ENCODE measurements at regions not wholly inside any gene's neighbourhood (a gene's known extent, or its start where the extent isn't known, plus 50 kb on each side); places are given as distances from the start of the nearest gene placed in this dataset.

DNA sequence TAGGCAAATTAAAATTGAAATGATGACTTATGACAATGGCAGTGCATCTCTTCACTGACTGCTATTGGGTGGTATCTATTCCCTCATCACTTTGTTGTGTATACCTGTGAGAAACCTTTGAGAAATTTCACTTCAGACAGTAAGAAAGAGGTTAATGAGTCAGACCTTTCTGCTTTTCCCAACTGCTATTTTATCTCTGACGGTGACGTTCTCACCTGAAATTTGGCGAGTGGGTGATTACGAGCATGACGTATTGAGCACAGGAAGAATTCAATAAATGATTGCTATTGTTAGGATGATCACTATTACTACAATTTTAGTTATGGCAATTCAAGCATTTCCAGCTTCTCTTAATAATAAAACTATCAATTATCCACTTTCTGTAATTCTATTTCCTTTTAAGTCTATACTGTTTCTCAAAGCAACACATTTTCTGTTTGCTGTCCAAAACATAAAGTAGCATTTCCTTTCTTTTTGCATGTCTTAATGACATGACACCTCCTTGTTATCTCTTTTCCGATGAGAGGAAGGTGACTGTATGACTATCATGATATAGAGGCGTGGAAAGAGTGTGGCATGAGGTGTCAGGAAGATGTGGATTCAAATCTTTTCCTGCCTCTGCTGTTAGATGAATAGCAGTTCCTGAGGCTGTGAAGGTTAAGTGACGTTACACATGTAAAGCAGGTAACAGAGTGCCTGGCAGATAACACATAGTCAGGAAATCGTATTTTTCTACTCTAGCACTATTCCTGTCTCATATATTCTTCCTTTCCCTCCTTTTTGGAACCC, 504.9 kb upstream of the SEMA6D start:
- FAIRE-seq: peak; percentile 25
- DNase-seq (ENCODE audit: insufficient read length, low spot score): no peak
- TF ChIP-seq CTCF (IDR thresholded peaks at IDR 0.05; ENCODE audit: insufficient read depth, missing control alignments): no peak

GRCh38 chr15:47213883-47214282, 503.4 kb upstream of the SEMA6D start:
- DNase-seq (ENCODE audit: insufficient read length, low spot score) (no peak), FAIRE-seq (no peak)
- no peak for TF ChIP-seq CTCF (IDR thresholded peaks at IDR 0.05; ENCODE audit: insufficient read depth, missing control alignments)

GRCh38 chr15:47218295-47218694, 499.0 kb upstream of the SEMA6D start:
- no peak for DNase-seq (ENCODE audit: insufficient read length, low spot score)
- TF ChIP-seq CTCF (IDR thresholded peaks at IDR 0.05; ENCODE audit: insufficient read depth, missing control alignments): no peak
- no peak for FAIRE-seq

- no peak for TF ChIP-seq CTCF (IDR thresholded peaks at IDR 0.05; ENCODE audit: insufficient read depth, missing control alignments)
- FAIRE-seq (no peak), DNase-seq (ENCODE audit: insufficient read length, low spot score) (no peak)
These were observed 472.9 kb upstream of the SEMA6D start for GRCh38 chr15:47244361-47244760.

DNA sequence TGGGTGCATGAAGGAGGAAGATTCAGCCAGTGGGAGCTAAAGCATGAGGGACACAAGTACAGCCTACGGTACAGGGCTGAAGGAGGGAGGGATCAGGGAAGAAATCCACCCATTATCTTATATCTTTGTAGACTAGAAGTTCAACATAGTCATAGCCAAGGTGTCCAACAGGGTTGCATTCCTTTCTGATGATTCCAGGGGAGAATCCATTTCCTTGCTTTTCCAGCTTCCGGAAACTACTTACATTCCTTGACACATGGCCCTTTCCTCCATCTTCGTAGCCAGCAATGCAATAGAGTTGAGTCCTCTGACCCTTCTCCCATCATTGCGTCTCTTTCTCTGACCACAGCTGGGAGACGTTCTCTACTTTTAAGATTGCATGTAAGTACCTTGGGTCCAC, 471.0 kb upstream of the SEMA6D start:
- FAIRE-seq (no peak), DNase-seq (ENCODE audit: insufficient read length, low spot score) (no peak)
- no peak for TF ChIP-seq CTCF (IDR thresholded peaks at IDR 0.05; ENCODE audit: insufficient read depth, missing control alignments)

- no peak for TF ChIP-seq CTCF (IDR thresholded peaks at IDR 0.05; ENCODE audit: insufficient read depth, missing control alignments)
- FAIRE-seq (no peak), DNase-seq (ENCODE audit: insufficient read length, low spot score) (no peak)
These were observed 458.8 kb upstream of the SEMA6D start for GRCh38 chr15:47258521-47258920.

DNA sequence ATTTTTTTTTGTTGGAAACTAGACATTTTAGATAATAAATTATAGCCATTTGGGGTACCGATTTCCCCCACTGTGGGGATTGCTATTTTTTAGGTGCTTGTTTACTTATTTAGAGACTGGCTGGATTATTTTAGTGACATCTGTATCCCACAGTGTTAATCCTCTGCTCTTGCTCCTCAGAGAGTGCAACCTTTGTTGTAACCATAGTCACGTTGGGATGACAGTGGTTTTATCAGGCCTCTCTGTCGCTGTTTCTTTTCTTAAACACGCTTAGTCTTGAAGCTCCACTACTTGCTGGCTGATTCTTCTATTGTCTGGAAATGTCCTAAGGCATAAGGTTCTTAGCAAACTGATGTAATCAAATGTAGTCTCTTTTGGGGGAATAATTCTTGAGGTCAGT, 451.6 kb upstream of the SEMA6D start:
- no peak for FAIRE-seq
- TF ChIP-seq CTCF (IDR thresholded peaks at IDR 0.05; ENCODE audit: insufficient read depth, missing control alignments): no peak
- no peak for DNase-seq (ENCODE audit: insufficient read length, low spot score)

Measured in D721Med (cell line).